ENCODE measurements at regions not wholly inside any gene's neighbourhood (a gene's known extent, or its start where the extent isn't known, plus 50 kb on each side); places are given as distances from the start of the nearest gene placed in this dataset.

DNA sequence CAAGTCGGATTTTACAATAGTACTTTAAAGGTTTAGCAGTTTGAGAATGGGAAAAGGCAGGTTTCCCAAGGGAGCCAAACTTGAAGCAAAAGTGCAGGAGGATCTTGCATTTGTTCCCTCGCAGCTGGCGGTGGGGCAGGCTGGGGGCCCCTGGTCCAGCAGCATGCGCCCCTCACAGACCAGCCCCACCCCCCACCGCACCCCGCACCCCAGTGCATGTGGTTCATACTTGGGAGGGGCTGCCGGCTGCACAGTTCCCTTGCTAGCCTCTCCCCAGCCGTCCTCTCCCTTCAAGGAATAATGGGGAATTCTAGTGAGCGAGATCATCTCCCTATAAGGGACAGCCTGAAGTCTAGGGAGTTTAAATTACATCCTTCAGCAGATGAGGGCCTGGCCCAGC, 273.1 kb upstream of the IRX2 start:
- Histone ChIP-seq H3K9me3 (no peaks in the 10 kb centered on the region), H3K4me3 (replicated peaks in 1 of 3) (no peak overlapping the region), H3K4me1 (no peaks in the 10 kb centered on the region), H3K27ac (no peak overlapping the region), H3K36me3 (no peaks in the 10 kb centered on the region), H3K27me3 (no peaks in the 10 kb centered on the region)
- intact Hi-C loops (cut with DNase I): no loop called here
- DNase-seq: no peak
- 80 to 84% methylated on average over 8 to 9 of the region's 9 CpGs for WGBS, 2 donors
- TF ChIP-seq POLR2A (IDR thresholded peaks at IDR 0.05): no peak
- no peak for TF ChIP-seq CTCF (IDR thresholded peaks at IDR 0.05)

GRCh38 chr5:3024126-3024525, 272.6 kb upstream of the IRX2 start:
- H3K36me3 ChIP-seq: no peaks in the 10 kb centered on the region
- H3K9me3 ChIP-seq: no peaks in the 10 kb centered on the region
- no peaks in the 10 kb centered on the region for H3K4me1 ChIP-seq
- intact Hi-C loops (cut with DNase I): no loop called here
- DNase-seq: no peak
- H3K27ac ChIP-seq: no peak overlapping the region
- no peak for TF ChIP-seq POLR2A (IDR thresholded peaks at IDR 0.05)
- WGBS, 2 donors: 82 to 92% methylated on average over 9 of the region's 9 CpGs
- H3K27me3 ChIP-seq: no peaks in the 10 kb centered on the region
- H3K4me3 ChIP-seq (replicated peaks in 1 of 3): no peak overlapping the region

- no peak for TF ChIP-seq CTCF (IDR thresholded peaks at IDR 0.05)
- TF ChIP-seq POLR2A (IDR thresholded peaks at IDR 0.05): no peak
- Histone ChIP-seq H3K27me3 (no peaks in the 10 kb centered on the region), H3K27ac (no peak overlapping the region), H3K4me1 (no peaks in the 10 kb centered on the region), H3K36me3 (no peaks in the 10 kb centered on the region), H3K4me3 (replicated peaks in 1 of 3) (no peak overlapping the region), H3K9me3 (no peaks in the 10 kb centered on the region)
- 91% methylated on average over 12 of the region's 12 CpGs for WGBS, 2 donors
- no peak for DNase-seq
- intact Hi-C loops (cut with DNase I): no loop called here
These were observed 272.2 kb upstream of the IRX2 start for GRCh38 chr5:3023656-3024055.

DNA sequence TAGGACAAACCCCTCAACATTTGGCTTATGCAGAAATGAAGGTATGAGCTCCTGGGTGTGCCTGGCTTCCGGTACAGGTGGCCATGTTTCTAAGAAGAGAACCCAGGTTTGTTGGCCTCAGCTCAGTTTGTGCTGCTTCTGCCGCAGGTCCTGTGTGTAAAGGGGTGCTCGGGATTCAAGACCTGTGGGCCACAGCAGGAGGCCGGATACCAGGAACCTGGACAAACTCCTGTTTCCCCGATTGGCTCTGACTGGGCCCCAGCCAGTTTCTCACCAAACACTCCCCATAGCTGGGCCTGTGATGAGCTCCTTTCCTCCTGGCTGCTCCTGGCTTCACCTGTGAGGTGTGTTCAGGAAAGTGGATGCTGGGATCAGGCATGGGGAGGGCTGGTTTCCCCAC, 271.2 kb upstream of the IRX2 start:
- 81 to 89% methylated on average over 5 of the region's 5 CpGs for WGBS, 2 donors
- intact Hi-C loops (cut with DNase I): no loop called here
- DNase-seq: no peak
- Histone ChIP-seq H3K27ac (no peak overlapping the region), H3K4me3 (replicated peaks in 1 of 3) (no peak overlapping the region), H3K36me3 (no peaks in the 10 kb centered on the region), H3K9me3 (no peaks in the 10 kb centered on the region), H3K27me3 (no peaks in the 10 kb centered on the region), H3K4me1 (no peaks in the 10 kb centered on the region)
- TF ChIP-seq CTCF (IDR thresholded peaks at IDR 0.05) (no peak), POLR2A (IDR thresholded peaks at IDR 0.05) (no peak)

GRCh38 chr5:3020426-3020825, 268.9 kb upstream of the IRX2 start:
- H3K27me3 ChIP-seq: no peaks in the 10 kb centered on the region
- no peak overlapping the region for H3K27ac ChIP-seq
- H3K36me3 ChIP-seq: no peaks in the 10 kb centered on the region
- WGBS, 2 donors: 88 to 98% methylated on average over 6 of the region's 6 CpGs
- no peaks in the 10 kb centered on the region for H3K9me3 ChIP-seq
- no peaks in the 10 kb centered on the region for H3K4me1 ChIP-seq
- TF ChIP-seq POLR2A (IDR thresholded peaks at IDR 0.05) (no peak), CTCF (IDR thresholded peaks at IDR 0.05) (no peak)
- H3K4me3 ChIP-seq (replicated peaks in 1 of 3): no peak overlapping the region
- no peak for DNase-seq
- intact Hi-C loops (cut with DNase I): no loop called here

GRCh38 chr5:3019045-3019444, 267.6 kb upstream of the IRX2 start:
- TF ChIP-seq CTCF (IDR thresholded peaks at IDR 0.05) (no peak), POLR2A (IDR thresholded peaks at IDR 0.05) (no peak)
- Histone ChIP-seq H3K4me1 (no peaks in the 10 kb centered on the region), H3K4me3 (replicated peaks in 1 of 3) (no peak overlapping the region), H3K27me3 (no peaks in the 10 kb centered on the region), H3K36me3 (no peaks in the 10 kb centered on the region), H3K27ac (no peak overlapping the region), H3K9me3 (no peaks in the 10 kb centered on the region)
- whole genome bisulfite sequencing, 2 donors: 65 to 94% methylated on average over 3 of the region's 3 CpGs
- intact Hi-C loops (cut with DNase I): no loop called here
- no peak for DNase-seq

Measured in thyroid gland (tissue), 4 donors.